Germinal center (tissue), 1 donor: ENCODE measurements at regions not wholly inside any gene's neighbourhood (a gene's known extent, or its start where the extent isn't known, plus 50 kb on each side); places are given as distances from the start of the nearest gene placed in this dataset.

Experiments
- DNase-seq: peaks from one replicate; pipeline ENCODE4 v3.0.0; 2012; ENCODE audit warnings: mixed read lengths, low spot score

- DNase-seq, result no peak
Measured at GRCh38 chr1:37389327-37389726, 85.1 kb upstream of the ZC3H12A start.

GRCh38 chr1:37391211-37392011 is 83.0 kb upstream of the ZC3H12A start:
- no peak for DNase-seq

- DNase-seq, result no peak
Measured at GRCh38 chr1:37392051-37392450, 82.3 kb upstream of the ZC3H12A start.

- no peak for DNase-seq
Measured at GRCh38 chr1:37393173-37394120, 80.9 kb upstream of the ZC3H12A start.

GRCh38 chr1:37394574-37395464 is 79.6 kb upstream of the ZC3H12A start:
- DNase-seq, result no peak

- no peak for DNase-seq
Measured at GRCh38 chr1:37398096-37398495, 76.3 kb upstream of the ZC3H12A start.

GRCh38 chr1:37399205-37399604 is 75.2 kb upstream of the ZC3H12A start:
- DNase-seq, result no peak

GRCh38 chr1:37399830-37400464 is 74.4 kb upstream of the ZC3H12A start:
- no peak for DNase-seq

- DNase-seq, result no peak
Measured at GRCh38 chr1:37400466-37401225, 73.7 kb upstream of the ZC3H12A start.

GRCh38 chr1:37403166-37403565 is 71.2 kb upstream of the ZC3H12A start:
- no peak for DNase-seq

- DNase-seq, result no peak
Measured at GRCh38 chr1:37404711-37405110, 69.7 kb upstream of the ZC3H12A start.

GRCh38 chr1:37410105-37410504 is 64.3 kb upstream of the ZC3H12A start:
- no peak for DNase-seq

- DNase-seq, result no peak
Measured at GRCh38 chr1:37410815-37411214, 63.6 kb upstream of the ZC3H12A start.

GRCh38 chr1:37415611-37416244 is 58.7 kb upstream of the ZC3H12A start:
- DNase-seq, result no peak

- DNase-seq, result no peak
Measured at GRCh38 chr1:37420456-37420855, 53.9 kb upstream of the ZC3H12A start.

GRCh38 chr1:37423810-37424209 is 50.6 kb upstream of the ZC3H12A start:
- DNase-seq, result no peak

- no peak for DNase-seq
Measured at GRCh38 chr1:37424523-37424922, 49.9 kb upstream of the ZC3H12A start.
